ENCODE measurements at regions not wholly inside any gene's neighbourhood (a gene's known extent, or its start where the extent isn't known, plus 50 kb on each side); places are given as distances from the start of the nearest gene placed in this dataset.

DNA sequence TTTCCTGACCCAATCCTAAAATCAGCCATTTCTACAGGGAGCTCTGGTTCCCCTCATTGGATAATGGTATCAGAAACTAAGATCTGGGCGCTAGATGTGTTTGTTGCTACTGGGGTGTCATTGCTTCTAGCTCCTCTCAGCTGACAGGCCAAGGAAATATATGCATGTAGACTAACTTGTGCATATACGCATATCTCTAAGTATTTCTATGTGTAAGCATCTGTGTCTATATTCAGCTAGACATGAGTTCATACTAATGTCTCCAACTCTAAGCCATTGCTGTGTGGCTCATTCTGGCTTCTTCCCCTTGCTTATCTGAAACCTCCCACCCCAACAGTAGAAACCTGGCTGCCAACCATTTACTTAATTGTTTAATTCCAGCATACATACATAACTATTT is 130.3 kb upstream of the MAGI3 start:
- H3K27ac ChIP-seq (ENCODE audit: low read depth, low read length): no peak overlapping the region
- H3K27me3 ChIP-seq (ENCODE audit: insufficient read depth, low read length): peaks cover 76% of the 10 kb centered on the region
- no peaks in the 10 kb centered on the region for H3K36me3 ChIP-seq (ENCODE audit: insufficient read depth, low read length)
- H3K4me3 ChIP-seq (ENCODE audit: low read depth, low read length): no peak overlapping the region
- no peak overlapping the region for H2AFZ ChIP-seq (ENCODE audit: low read length, unreplicated experiment)
- no peaks in the 10 kb centered on the region for H3K4me1 ChIP-seq (ENCODE audit: control insufficient read depth, insufficient read depth, low read length, unreplicated experiment)
- H3K79me2 ChIP-seq (ENCODE audit: control insufficient read depth, insufficient read depth, low read length, unreplicated experiment): no peaks in the 10 kb centered on the region

DNA sequence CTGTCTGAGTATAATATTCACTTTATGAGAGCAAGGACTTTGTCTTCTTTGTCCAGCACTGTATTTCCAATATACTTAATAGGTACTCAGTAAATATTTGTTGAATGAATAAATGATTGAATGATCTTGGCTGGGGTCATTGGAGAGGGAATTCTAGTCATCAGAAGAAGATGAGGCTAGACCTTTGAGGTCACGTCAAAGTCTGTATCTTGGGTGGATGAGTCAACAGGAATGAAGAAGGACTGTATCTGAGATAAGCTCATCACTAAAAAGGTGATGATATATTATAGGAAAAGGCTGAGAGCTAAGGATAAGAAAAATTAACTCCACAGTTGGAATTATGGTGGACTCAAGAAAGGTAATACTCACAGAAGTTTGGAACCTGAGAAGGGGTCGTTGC is 125.1 kb upstream of the MAGI3 start:
- no peak overlapping the region for H3K4me3 ChIP-seq (ENCODE audit: low read depth, low read length)
- no peak overlapping the region for H3K27ac ChIP-seq (ENCODE audit: low read depth, low read length)
- no peak overlapping the region for H2AFZ ChIP-seq (ENCODE audit: low read length, unreplicated experiment)
- H3K36me3 ChIP-seq (ENCODE audit: insufficient read depth, low read length): no peaks in the 10 kb centered on the region
- no peaks in the 10 kb centered on the region for H3K4me1 ChIP-seq (ENCODE audit: control insufficient read depth, insufficient read depth, low read length, unreplicated experiment)
- peaks cover 74% of the 10 kb centered on the region for H3K27me3 ChIP-seq (ENCODE audit: insufficient read depth, low read length)
- H3K79me2 ChIP-seq (ENCODE audit: control insufficient read depth, insufficient read depth, low read length, unreplicated experiment): no peaks in the 10 kb centered on the region

DNA sequence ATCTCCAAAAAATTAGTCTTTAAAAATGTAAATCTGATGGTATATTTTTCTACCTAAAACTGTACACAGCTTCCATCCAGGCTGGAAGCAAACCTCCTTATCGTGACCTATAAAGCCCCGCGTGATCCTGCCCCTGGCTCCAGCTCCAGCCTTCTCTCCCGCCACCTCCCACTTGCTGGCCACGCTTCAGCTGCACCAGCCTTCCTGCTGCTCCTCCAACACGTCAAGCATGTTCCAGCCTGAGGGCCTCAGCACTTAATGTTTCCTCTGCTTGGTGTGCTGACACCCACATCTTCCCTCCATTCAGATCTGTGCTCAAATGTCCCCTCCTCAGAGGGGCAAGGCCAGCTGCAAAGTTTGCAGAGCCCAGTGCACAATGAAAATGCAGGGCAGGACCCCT is 123.5 kb upstream of the MAGI3 start:
- H3K27me3 ChIP-seq (ENCODE audit: insufficient read depth, low read length): peaks cover 63% of the 10 kb centered on the region

DNA sequence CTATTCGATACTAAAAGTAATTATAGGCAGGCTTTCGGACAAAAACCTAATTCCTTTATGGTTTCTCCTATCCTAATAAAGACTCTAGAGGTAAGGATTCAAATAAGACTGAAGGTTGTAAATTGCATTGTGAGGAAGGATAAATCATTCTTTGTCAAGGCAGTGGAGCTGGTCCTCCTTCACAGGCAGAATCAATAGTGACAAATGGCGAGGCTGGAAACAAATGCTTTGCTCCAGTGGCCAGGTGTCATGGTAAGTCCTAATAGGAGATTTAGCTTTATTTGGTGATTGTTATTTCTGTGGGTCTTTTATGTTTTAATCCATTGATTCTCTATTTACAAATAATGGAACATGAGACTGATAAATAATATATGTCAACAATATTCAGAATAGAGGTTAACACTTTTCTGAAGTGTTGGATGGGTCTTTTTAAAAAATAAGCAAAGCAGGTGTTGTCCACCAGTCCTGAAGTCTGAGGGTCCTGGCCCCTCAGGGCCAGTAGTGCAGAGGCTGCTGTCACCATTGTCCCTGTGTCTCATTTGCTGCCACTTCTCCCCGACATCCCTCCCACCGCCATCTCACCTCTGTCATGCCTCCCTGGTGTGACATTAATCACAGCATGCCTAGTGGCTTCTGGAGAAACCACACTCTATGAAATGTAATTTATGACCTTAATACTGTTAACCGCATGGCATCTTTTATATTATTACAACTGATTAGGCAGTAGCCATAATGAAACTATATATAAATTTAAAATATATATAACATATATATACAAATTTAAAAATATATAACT is 120.9 kb upstream of the MAGI3 start:
- Histone ChIP-seq H3K79me2 (ENCODE audit: control insufficient read depth, insufficient read depth, low read length, unreplicated experiment) (no peaks in the 10 kb centered on the region), H3K27ac (ENCODE audit: low read depth, low read length) (no peak overlapping the region), H3K4me1 (ENCODE audit: control insufficient read depth, insufficient read depth, low read length, unreplicated experiment) (no peaks in the 10 kb centered on the region), H3K36me3 (ENCODE audit: insufficient read depth, low read length) (no peaks in the 10 kb centered on the region), H3K27me3 (ENCODE audit: insufficient read depth, low read length) (peaks cover 59% of the 10 kb centered on the region), H2AFZ (ENCODE audit: low read length, unreplicated experiment) (no peak overlapping the region), H3K4me3 (ENCODE audit: low read depth, low read length) (no peak overlapping the region)

More for the DNA sequence above, 123.5 kb upstream of the MAGI3 start:
- Histone ChIP-seq H2AFZ (ENCODE audit: low read length, unreplicated experiment) (no peak overlapping the region), H3K4me1 (ENCODE audit: control insufficient read depth, insufficient read depth, low read length, unreplicated experiment) (no peaks in the 10 kb centered on the region), H3K4me3 (ENCODE audit: low read depth, low read length) (no peak overlapping the region), H3K27ac (ENCODE audit: low read depth, low read length) (no peak overlapping the region), H3K79me2 (ENCODE audit: control insufficient read depth, insufficient read depth, low read length, unreplicated experiment) (no peaks in the 10 kb centered on the region), H3K36me3 (ENCODE audit: insufficient read depth, low read length) (no peaks in the 10 kb centered on the region)

DNA sequence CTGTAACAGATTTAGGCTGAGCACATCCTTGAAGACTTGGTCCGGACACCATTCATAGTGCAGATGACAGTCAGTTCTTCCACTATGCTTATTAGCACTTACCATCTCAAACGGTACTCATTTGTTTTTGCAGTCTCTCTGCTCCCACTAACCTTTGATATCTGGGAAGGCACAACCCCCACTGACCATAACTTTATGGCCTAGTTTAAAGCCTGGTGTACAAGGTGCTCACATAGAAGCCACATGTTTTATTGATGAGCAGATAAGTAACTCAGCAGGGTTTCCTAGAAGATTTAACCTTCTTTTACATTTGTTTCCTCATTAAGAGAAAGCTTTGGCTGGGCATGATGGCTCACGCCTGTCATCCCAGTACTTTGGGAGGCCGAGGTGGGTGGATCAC is 119.3 kb upstream of the MAGI3 start:
- Histone ChIP-seq H3K79me2 (ENCODE audit: control insufficient read depth, insufficient read depth, low read length, unreplicated experiment) (no peaks in the 10 kb centered on the region), H3K4me1 (ENCODE audit: control insufficient read depth, insufficient read depth, low read length, unreplicated experiment) (no peaks in the 10 kb centered on the region), H2AFZ (ENCODE audit: low read length, unreplicated experiment) (no peak overlapping the region), H3K4me3 (ENCODE audit: low read depth, low read length) (no peak overlapping the region), H3K27ac (ENCODE audit: low read depth, low read length) (no peak overlapping the region), H3K27me3 (ENCODE audit: insufficient read depth, low read length) (peaks cover 48% of the 10 kb centered on the region), H3K36me3 (ENCODE audit: insufficient read depth, low read length) (no peaks in the 10 kb centered on the region)

DNA sequence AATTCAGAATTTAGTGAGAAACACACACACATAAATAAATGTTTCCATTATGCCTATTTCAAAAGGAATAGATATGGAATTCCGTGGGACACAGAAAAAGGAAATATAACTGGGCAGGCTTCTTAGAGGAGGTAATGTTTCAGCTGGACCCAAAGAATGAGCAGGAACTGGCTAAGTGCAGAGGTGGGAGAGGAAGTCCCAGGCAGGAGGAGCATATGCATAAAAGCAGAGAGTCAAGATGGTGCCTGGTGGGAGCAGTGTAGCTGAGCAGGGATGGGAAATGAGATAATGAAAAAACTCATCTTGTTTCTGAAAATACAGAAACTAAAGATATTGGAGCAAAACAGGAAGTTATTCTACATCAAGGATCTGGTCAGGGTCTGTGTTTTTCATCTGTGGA is 115.2 kb upstream of the MAGI3 start:
- no peak overlapping the region for H3K4me3 ChIP-seq (ENCODE audit: low read depth, low read length)
- H2AFZ ChIP-seq (ENCODE audit: low read length, unreplicated experiment): no peak overlapping the region
- H3K27me3 ChIP-seq (ENCODE audit: insufficient read depth, low read length): peaks cover 55% of the 10 kb centered on the region

DNA sequence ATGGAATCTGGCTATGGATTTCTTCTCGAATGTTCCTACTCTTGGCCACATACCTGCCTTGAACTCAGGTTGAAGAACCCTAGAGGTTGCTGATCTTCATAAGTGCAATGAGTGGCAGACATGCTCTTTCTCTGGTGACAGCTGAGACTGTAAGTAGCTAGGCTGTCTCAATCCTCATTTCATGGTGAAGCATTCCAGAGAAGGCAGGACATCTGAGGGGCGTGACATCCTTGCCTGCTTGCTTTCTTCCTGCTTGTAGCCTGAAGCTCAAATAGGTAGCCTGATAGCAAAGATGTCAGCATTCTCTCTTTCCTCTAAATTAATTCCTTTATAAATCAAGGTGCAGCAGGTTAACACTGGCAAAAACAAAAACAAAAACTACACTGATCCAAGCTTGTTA is 114.6 kb upstream of the MAGI3 start:
- H3K27ac ChIP-seq (ENCODE audit: low read depth, low read length): no peak overlapping the region
- no peak overlapping the region for H2AFZ ChIP-seq (ENCODE audit: low read length, unreplicated experiment)
- H3K36me3 ChIP-seq (ENCODE audit: insufficient read depth, low read length): no peaks in the 10 kb centered on the region
- H3K27me3 ChIP-seq (ENCODE audit: insufficient read depth, low read length): peaks cover 62% of the 10 kb centered on the region
- H3K79me2 ChIP-seq (ENCODE audit: control insufficient read depth, insufficient read depth, low read length, unreplicated experiment): no peaks in the 10 kb centered on the region
- H3K4me1 ChIP-seq (ENCODE audit: control insufficient read depth, insufficient read depth, low read length, unreplicated experiment): no peaks in the 10 kb centered on the region
- no peak overlapping the region for H3K4me3 ChIP-seq (ENCODE audit: low read depth, low read length)

More for the DNA sequence above, 115.2 kb upstream of the MAGI3 start:
- no peak overlapping the region for H3K27ac ChIP-seq (ENCODE audit: low read depth, low read length)
- H3K4me1 ChIP-seq (ENCODE audit: control insufficient read depth, insufficient read depth, low read length, unreplicated experiment): no peaks in the 10 kb centered on the region
- H3K36me3 ChIP-seq (ENCODE audit: insufficient read depth, low read length): no peaks in the 10 kb centered on the region
- H3K79me2 ChIP-seq (ENCODE audit: control insufficient read depth, insufficient read depth, low read length, unreplicated experiment): no peaks in the 10 kb centered on the region

DNA sequence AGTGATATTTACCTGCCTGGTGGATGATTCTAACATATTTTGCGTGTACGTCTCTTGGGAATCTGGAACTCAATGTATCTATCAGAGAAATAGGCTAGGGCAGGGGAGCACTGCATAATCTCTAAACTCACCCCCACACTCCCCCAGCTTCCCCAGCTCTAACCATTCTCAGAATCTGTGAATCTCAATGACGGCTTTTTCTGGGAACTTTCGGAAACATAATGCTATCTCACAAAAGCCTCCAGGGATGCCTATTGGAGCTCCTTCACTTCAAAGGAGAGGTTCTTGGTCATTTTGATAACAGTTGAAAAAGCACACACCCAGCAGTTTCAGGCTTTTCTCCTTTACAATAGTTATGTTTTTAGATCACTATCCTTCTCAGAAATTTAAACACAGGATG is 113.8 kb upstream of the MAGI3 start:
- H3K27ac ChIP-seq (ENCODE audit: low read depth, low read length): no peak overlapping the region
- no peak overlapping the region for H3K4me3 ChIP-seq (ENCODE audit: low read depth, low read length)
- no peak overlapping the region for H2AFZ ChIP-seq (ENCODE audit: low read length, unreplicated experiment)
- peaks cover 67% of the 10 kb centered on the region for H3K27me3 ChIP-seq (ENCODE audit: insufficient read depth, low read length)
- H3K79me2 ChIP-seq (ENCODE audit: control insufficient read depth, insufficient read depth, low read length, unreplicated experiment): no peaks in the 10 kb centered on the region
- H3K36me3 ChIP-seq (ENCODE audit: insufficient read depth, low read length): no peaks in the 10 kb centered on the region
- H3K4me1 ChIP-seq (ENCODE audit: control insufficient read depth, insufficient read depth, low read length, unreplicated experiment): no peaks in the 10 kb centered on the region

DNA sequence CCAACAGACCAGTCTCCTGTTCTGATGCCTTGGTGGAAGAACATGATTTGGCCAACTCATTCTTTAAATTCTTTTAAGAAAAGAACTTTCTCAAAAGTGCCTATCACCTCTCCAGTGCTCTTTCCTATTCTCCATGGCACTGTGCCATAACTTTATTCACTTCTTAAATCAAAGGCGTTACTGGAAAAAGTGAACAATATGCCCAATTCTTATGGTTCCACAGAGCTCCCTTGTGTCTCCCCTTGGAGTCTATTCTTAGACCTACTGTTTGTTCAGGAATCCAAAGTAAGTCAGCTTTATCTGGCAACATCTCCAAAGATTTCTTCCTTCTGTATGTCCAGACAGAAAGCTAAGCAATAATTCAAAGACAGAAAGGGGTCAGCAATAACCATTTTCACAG is 111.9 kb upstream of the MAGI3 start:
- H3K79me2 ChIP-seq (ENCODE audit: control insufficient read depth, insufficient read depth, low read length, unreplicated experiment): no peaks in the 10 kb centered on the region
- no peaks in the 10 kb centered on the region for H3K4me1 ChIP-seq (ENCODE audit: control insufficient read depth, insufficient read depth, low read length, unreplicated experiment)
- no peak overlapping the region for H2AFZ ChIP-seq (ENCODE audit: low read length, unreplicated experiment)
- H3K27ac ChIP-seq (ENCODE audit: low read depth, low read length): no peak overlapping the region
- H3K27me3 ChIP-seq (ENCODE audit: insufficient read depth, low read length): peaks cover 57% of the 10 kb centered on the region
- no peaks in the 10 kb centered on the region for H3K36me3 ChIP-seq (ENCODE audit: insufficient read depth, low read length)
- H3K4me3 ChIP-seq (ENCODE audit: low read depth, low read length): no peak overlapping the region

DNA sequence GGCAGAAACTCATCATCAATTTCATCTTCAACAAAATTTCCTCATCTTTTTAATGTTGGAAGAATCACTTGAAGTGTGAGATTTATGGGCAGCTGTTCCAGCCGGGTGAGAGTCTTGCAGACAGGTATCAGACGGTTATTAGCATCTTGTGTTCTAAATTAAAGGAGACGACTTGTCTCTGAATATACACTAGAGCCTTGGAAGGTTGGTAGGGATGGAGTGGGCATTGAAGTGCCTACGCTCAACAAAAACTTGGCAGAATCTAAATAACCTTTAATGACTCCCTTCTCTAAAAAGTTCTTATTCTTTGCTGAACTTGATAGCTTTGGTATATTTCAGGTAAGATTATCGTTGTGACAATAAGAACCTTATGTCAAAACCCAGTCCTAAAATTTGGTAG is 111.5 kb upstream of the MAGI3 start:
- no peaks in the 10 kb centered on the region for H3K79me2 ChIP-seq (ENCODE audit: control insufficient read depth, insufficient read depth, low read length, unreplicated experiment)
- no peak overlapping the region for H3K27ac ChIP-seq (ENCODE audit: low read depth, low read length)
- H3K4me1 ChIP-seq (ENCODE audit: control insufficient read depth, insufficient read depth, low read length, unreplicated experiment): no peaks in the 10 kb centered on the region
- H3K27me3 ChIP-seq (ENCODE audit: insufficient read depth, low read length): peaks cover 53% of the 10 kb centered on the region
- no peaks in the 10 kb centered on the region for H3K36me3 ChIP-seq (ENCODE audit: insufficient read depth, low read length)
- H3K4me3 ChIP-seq (ENCODE audit: low read depth, low read length): no peak overlapping the region
- no peak overlapping the region for H2AFZ ChIP-seq (ENCODE audit: low read length, unreplicated experiment)

DNA sequence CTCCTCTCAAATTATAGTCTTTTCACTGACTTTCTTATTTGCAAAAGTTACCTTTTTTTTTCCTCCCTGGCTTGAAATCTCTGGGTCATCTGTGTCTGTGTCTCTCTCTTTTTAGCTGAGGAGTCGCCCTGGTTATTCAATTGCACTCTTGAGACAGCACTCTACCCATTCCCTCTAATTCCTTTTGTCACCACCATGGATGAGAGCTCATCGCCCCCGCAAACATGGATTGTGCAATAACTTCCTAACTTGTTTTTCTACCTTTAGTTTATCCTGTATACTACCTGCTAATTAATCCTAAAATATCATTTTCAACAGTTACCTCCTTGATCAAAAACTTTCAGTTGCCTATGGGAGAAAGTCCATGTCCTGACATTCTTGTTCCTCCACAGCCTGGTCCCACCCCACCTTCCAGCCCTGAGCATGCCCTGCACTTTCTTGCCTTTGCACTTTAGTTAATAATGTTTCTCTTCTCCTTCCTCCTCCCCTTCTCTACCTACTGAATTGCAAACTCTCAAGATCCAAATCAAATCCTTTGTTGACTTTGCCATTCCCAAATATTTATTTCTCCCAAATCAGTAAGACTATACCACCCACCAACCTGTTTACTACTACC is 110.4 kb upstream of the MAGI3 start:
- Histone ChIP-seq H3K4me1 (ENCODE audit: control insufficient read depth, insufficient read depth, low read length, unreplicated experiment) (no peaks in the 10 kb centered on the region), H3K4me3 (ENCODE audit: low read depth, low read length) (no peak overlapping the region), H3K36me3 (ENCODE audit: insufficient read depth, low read length) (no peaks in the 10 kb centered on the region), H3K27ac (ENCODE audit: low read depth, low read length) (no peak overlapping the region), H3K27me3 (ENCODE audit: insufficient read depth, low read length) (peaks cover 53% of the 10 kb centered on the region), H2AFZ (ENCODE audit: low read length, unreplicated experiment) (no peak overlapping the region), H3K79me2 (ENCODE audit: control insufficient read depth, insufficient read depth, low read length, unreplicated experiment) (no peaks in the 10 kb centered on the region)

All from ACC112 (cell line).